ENCODE measurements at regions not wholly inside any gene's neighbourhood (a gene's known extent, or its start where the extent isn't known, plus 50 kb on each side); places are given as distances from the start of the nearest gene placed in this dataset.

- H3K36me3 ChIP-seq (ENCODE audit: control insufficient read depth in 1 of 2, insufficient read depth in 2 of 2, low read length in 2 of 2), result no peaks in the 10 kb centered on the region
These were observed 437.7 kb downstream of the DIPK2A start for GRCh38 chr3:144409319-144409718.

GRCh38 chr3:144413068-144413467, 441.4 kb downstream of the DIPK2A start:
- H3K27ac ChIP-seq (ENCODE audit: low read length), result no peak overlapping the region
- no peaks in the 10 kb centered on the region for H3K4me1 ChIP-seq (ENCODE audit: control insufficient read depth in 1 of 2, insufficient read depth in 2 of 2, low read length in 2 of 2)
- H3K9me3 ChIP-seq (ENCODE audit: control insufficient read depth in 1 of 2, low read length in 2 of 2), result peaks cover 0 to 4% of the 10 kb centered on the region in 2 donors
- no peaks in the 10 kb centered on the region for H3K27me3 ChIP-seq (ENCODE audit: low read depth, low read length)
- H3K4me3 ChIP-seq (ENCODE audit: low read depth in 1 of 2, low read length in 2 of 2), result no peak overlapping the region
- no peaks in the 10 kb centered on the region for H3K36me3 ChIP-seq (ENCODE audit: control insufficient read depth in 1 of 2, insufficient read depth in 2 of 2, low read length in 2 of 2)

More at GRCh38 chr3:144409319-144409718, 437.7 kb downstream of the DIPK2A start:
- peaks cover 0 to 4% of the 10 kb centered on the region in 2 donors for H3K9me3 ChIP-seq (ENCODE audit: control insufficient read depth in 1 of 2, low read length in 2 of 2)
- no peaks in the 10 kb centered on the region for H3K27me3 ChIP-seq (ENCODE audit: low read depth, low read length)
- H3K27ac ChIP-seq (ENCODE audit: low read length), result no peak overlapping the region
- no peaks in the 10 kb centered on the region for H3K4me1 ChIP-seq (ENCODE audit: control insufficient read depth in 1 of 2, insufficient read depth in 2 of 2, low read length in 2 of 2)
- H3K4me3 ChIP-seq (ENCODE audit: low read depth in 1 of 2, low read length in 2 of 2), result no peak overlapping the region

- H3K27me3 ChIP-seq (ENCODE audit: low read depth, low read length), result no peaks in the 10 kb centered on the region
- no peak overlapping the region for H3K4me3 ChIP-seq (ENCODE audit: low read depth in 1 of 2, low read length in 2 of 2)
- no peak overlapping the region for H3K27ac ChIP-seq (ENCODE audit: low read length)
- H3K4me1 ChIP-seq (ENCODE audit: control insufficient read depth in 1 of 2, insufficient read depth in 2 of 2, low read length in 2 of 2), result no peaks in the 10 kb centered on the region
- H3K36me3 ChIP-seq (ENCODE audit: control insufficient read depth in 1 of 2, insufficient read depth in 2 of 2, low read length in 2 of 2), result no peaks in the 10 kb centered on the region
- H3K9me3 ChIP-seq (ENCODE audit: control insufficient read depth in 1 of 2, low read length in 2 of 2), result peaks cover 0 to 4% of the 10 kb centered on the region in 2 donors
These were observed 443.9 kb downstream of the DIPK2A start for GRCh38 chr3:144415492-144415891.

- Histone ChIP-seq H3K36me3 (ENCODE audit: control insufficient read depth in 1 of 2, insufficient read depth in 2 of 2, low read length in 2 of 2) (no peaks in the 10 kb centered on the region), H3K27ac (ENCODE audit: low read length) (no peak overlapping the region), H3K4me1 (ENCODE audit: control insufficient read depth in 1 of 2, insufficient read depth in 2 of 2, low read length in 2 of 2) (no peaks in the 10 kb centered on the region), H3K9me3 (ENCODE audit: control insufficient read depth in 1 of 2, low read length in 2 of 2) (no peaks in the 10 kb centered on the region), H3K4me3 (ENCODE audit: low read depth in 1 of 2, low read length in 2 of 2) (no peak overlapping the region), H3K27me3 (ENCODE audit: low read depth, low read length) (no peaks in the 10 kb centered on the region)
These were observed 453.0 kb downstream of the DIPK2A start for GRCh38 chr3:144424606-144425005.

GRCh38 chr3:144426366-144426765, 454.7 kb downstream of the DIPK2A start:
- H3K4me1 ChIP-seq (ENCODE audit: control insufficient read depth in 1 of 2, insufficient read depth in 2 of 2, low read length in 2 of 2), result no peaks in the 10 kb centered on the region
- H3K36me3 ChIP-seq (ENCODE audit: control insufficient read depth in 1 of 2, insufficient read depth in 2 of 2, low read length in 2 of 2), result no peaks in the 10 kb centered on the region
- no peaks in the 10 kb centered on the region for H3K9me3 ChIP-seq (ENCODE audit: control insufficient read depth in 1 of 2, low read length in 2 of 2)
- H3K27ac ChIP-seq (ENCODE audit: low read length), result no peak overlapping the region
- no peak overlapping the region for H3K4me3 ChIP-seq (ENCODE audit: low read depth in 1 of 2, low read length in 2 of 2)
- no peaks in the 10 kb centered on the region for H3K27me3 ChIP-seq (ENCODE audit: low read depth, low read length)

- Histone ChIP-seq H3K36me3 (ENCODE audit: control insufficient read depth in 1 of 2, insufficient read depth in 2 of 2, low read length in 2 of 2) (no peaks in the 10 kb centered on the region), H3K27me3 (ENCODE audit: low read depth, low read length) (no peaks in the 10 kb centered on the region), H3K9me3 (ENCODE audit: control insufficient read depth in 1 of 2, low read length in 2 of 2) (no peaks in the 10 kb centered on the region), H3K27ac (ENCODE audit: low read length) (no peak overlapping the region), H3K4me3 (ENCODE audit: low read depth in 1 of 2, low read length in 2 of 2) (no peak overlapping the region), H3K4me1 (ENCODE audit: control insufficient read depth in 1 of 2, insufficient read depth in 2 of 2, low read length in 2 of 2) (no peaks in the 10 kb centered on the region)
These were observed 455.3 kb downstream of the DIPK2A start for GRCh38 chr3:144426967-144427366.

- no peaks in the 10 kb centered on the region for H3K9me3 ChIP-seq (ENCODE audit: control insufficient read depth in 1 of 2, low read length in 2 of 2)
- no peaks in the 10 kb centered on the region for H3K27me3 ChIP-seq (ENCODE audit: low read depth, low read length)
- H3K27ac ChIP-seq (ENCODE audit: low read length), result no peak overlapping the region
- H3K4me1 ChIP-seq (ENCODE audit: control insufficient read depth in 1 of 2, insufficient read depth in 2 of 2, low read length in 2 of 2), result no peaks in the 10 kb centered on the region
- no peak overlapping the region for H3K4me3 ChIP-seq (ENCODE audit: low read depth in 1 of 2, low read length in 2 of 2)
- no peaks in the 10 kb centered on the region for H3K36me3 ChIP-seq (ENCODE audit: control insufficient read depth in 1 of 2, insufficient read depth in 2 of 2, low read length in 2 of 2)
These were observed 458.1 kb downstream of the DIPK2A start for GRCh38 chr3:144429719-144430121.

- Histone ChIP-seq H3K4me3 (ENCODE audit: low read depth in 1 of 2, low read length in 2 of 2) (no peak overlapping the region), H3K36me3 (ENCODE audit: control insufficient read depth in 1 of 2, insufficient read depth in 2 of 2, low read length in 2 of 2) (no peaks in the 10 kb centered on the region), H3K4me1 (ENCODE audit: control insufficient read depth in 1 of 2, insufficient read depth in 2 of 2, low read length in 2 of 2) (no peaks in the 10 kb centered on the region), H3K27ac (ENCODE audit: low read length) (no peak overlapping the region), H3K9me3 (ENCODE audit: control insufficient read depth in 1 of 2, low read length in 2 of 2) (no peaks in the 10 kb centered on the region), H3K27me3 (ENCODE audit: low read depth, low read length) (no peaks in the 10 kb centered on the region)
These were observed 459.5 kb downstream of the DIPK2A start for GRCh38 chr3:144431134-144431533.

GRCh38 chr3:144433006-144433405, 461.4 kb downstream of the DIPK2A start:
- Histone ChIP-seq H3K4me3 (ENCODE audit: low read depth in 1 of 2, low read length in 2 of 2) (no peak overlapping the region), H3K4me1 (ENCODE audit: control insufficient read depth in 1 of 2, insufficient read depth in 2 of 2, low read length in 2 of 2) (no peaks in the 10 kb centered on the region), H3K36me3 (ENCODE audit: control insufficient read depth in 1 of 2, insufficient read depth in 2 of 2, low read length in 2 of 2) (no peaks in the 10 kb centered on the region), H3K27ac (ENCODE audit: low read length) (no peak overlapping the region), H3K9me3 (ENCODE audit: control insufficient read depth in 1 of 2, low read length in 2 of 2) (no peaks in the 10 kb centered on the region), H3K27me3 (ENCODE audit: low read depth, low read length) (no peaks in the 10 kb centered on the region)

GRCh38 chr3:144437989-144438388, 466.4 kb downstream of the DIPK2A start:
- Histone ChIP-seq H3K4me1 (ENCODE audit: control insufficient read depth in 1 of 2, insufficient read depth in 2 of 2, low read length in 2 of 2) (no peaks in the 10 kb centered on the region), H3K36me3 (ENCODE audit: control insufficient read depth in 1 of 2, insufficient read depth in 2 of 2, low read length in 2 of 2) (no peaks in the 10 kb centered on the region), H3K4me3 (ENCODE audit: low read depth in 1 of 2, low read length in 2 of 2) (no peak overlapping the region), H3K9me3 (ENCODE audit: control insufficient read depth in 1 of 2, low read length in 2 of 2) (no peaks in the 10 kb centered on the region), H3K27ac (ENCODE audit: low read length) (no peak overlapping the region), H3K27me3 (ENCODE audit: low read depth, low read length) (no peaks in the 10 kb centered on the region)

- Histone ChIP-seq H3K27ac (ENCODE audit: low read length) (no peak overlapping the region), H3K9me3 (ENCODE audit: control insufficient read depth in 1 of 2, low read length in 2 of 2) (no peaks in the 10 kb centered on the region), H3K27me3 (ENCODE audit: low read depth, low read length) (no peaks in the 10 kb centered on the region), H3K4me3 (ENCODE audit: low read depth in 1 of 2, low read length in 2 of 2) (no peak overlapping the region), H3K4me1 (ENCODE audit: control insufficient read depth in 1 of 2, insufficient read depth in 2 of 2, low read length in 2 of 2) (no peaks in the 10 kb centered on the region), H3K36me3 (ENCODE audit: control insufficient read depth in 1 of 2, insufficient read depth in 2 of 2, low read length in 2 of 2) (no peaks in the 10 kb centered on the region)
These were observed 472.4 kb downstream of the DIPK2A start for GRCh38 chr3:144444061-144444460.

- no peaks in the 10 kb centered on the region for H3K36me3 ChIP-seq (ENCODE audit: control insufficient read depth in 1 of 2, insufficient read depth in 2 of 2, low read length in 2 of 2)
These were observed 472.9 kb downstream of the DIPK2A start for GRCh38 chr3:144444546-144444945.

More at GRCh38 chr3:144444546-144444945, 472.9 kb downstream of the DIPK2A start:
- Histone ChIP-seq H3K4me3 (ENCODE audit: low read depth in 1 of 2, low read length in 2 of 2) (no peak overlapping the region), H3K27me3 (ENCODE audit: low read depth, low read length) (no peaks in the 10 kb centered on the region), H3K27ac (ENCODE audit: low read length) (no peak overlapping the region), H3K9me3 (ENCODE audit: control insufficient read depth in 1 of 2, low read length in 2 of 2) (no peaks in the 10 kb centered on the region), H3K4me1 (ENCODE audit: control insufficient read depth in 1 of 2, insufficient read depth in 2 of 2, low read length in 2 of 2) (no peaks in the 10 kb centered on the region)

All from muscle layer of duodenum (tissue), 2 donors.